GM21381 (cell line): ENCODE measurements at regions not wholly inside any gene's neighbourhood (a gene's known extent, or its start where the extent isn't known, plus 50 kb on each side); places are given as distances from the start of the nearest gene placed in this dataset.

ENCODE experiments used
- ATAC-seq: cut with Tn5 transposase; IDR thresholded peaks from one replicate; pipeline ENCODE4 v1.9.1; 2021; ENCODE audit warnings: mild to moderate bottlenecking, moderate library complexity; ENCODE audit not compliant: unreplicated experiment

DNA sequence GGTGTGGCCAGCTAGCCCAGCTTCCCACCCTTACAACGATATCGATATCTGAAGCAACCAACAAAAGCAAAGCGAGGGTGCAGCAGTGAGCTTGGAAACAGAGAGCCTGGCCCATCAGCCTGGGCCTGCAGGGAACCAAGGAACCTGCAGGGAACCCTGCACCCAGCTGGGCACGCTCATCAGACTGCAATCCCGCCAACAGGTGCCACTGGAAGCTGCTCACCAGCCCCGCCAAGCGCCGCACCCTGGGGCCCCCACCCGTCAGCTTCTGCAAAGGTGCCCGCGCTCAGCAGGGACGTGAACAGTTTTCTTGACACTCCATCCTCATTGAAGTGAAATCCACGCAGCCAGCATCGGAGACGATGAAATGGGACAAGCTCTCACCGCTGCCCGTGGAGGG, 250.7 kb downstream of the RBFOX3 start:
- ATAC-seq: no peak

DNA sequence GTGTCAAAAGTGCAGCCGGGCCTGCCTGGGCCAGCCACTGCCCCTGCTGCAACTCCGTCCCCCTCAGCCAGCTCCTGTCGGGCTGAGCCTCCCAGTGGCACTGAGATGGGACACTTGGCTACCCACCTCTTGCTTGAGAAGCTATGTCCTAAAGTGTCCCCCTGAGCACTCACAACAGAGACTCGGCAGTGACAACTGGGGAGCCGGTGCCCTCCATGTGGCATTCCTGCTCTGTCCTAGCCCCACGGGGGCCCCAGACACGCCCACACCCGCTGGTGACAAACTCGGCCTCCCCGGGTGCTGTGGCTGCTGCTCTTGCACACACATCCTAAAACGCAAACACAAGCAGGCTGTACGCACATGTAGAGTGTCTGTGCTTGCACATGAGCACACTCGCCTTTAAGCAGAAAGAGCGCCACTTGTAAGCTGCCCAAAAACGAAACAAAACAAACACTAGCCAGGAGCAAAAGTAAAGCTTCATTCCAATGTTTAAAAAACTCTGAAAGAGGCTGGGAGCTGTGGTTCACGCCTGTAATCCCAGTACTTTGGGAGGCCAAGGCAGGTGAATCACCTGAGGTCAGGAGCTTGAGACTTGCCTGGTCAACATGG, 253.9 kb downstream of the RBFOX3 start:
- ATAC-seq: no peak

DNA sequence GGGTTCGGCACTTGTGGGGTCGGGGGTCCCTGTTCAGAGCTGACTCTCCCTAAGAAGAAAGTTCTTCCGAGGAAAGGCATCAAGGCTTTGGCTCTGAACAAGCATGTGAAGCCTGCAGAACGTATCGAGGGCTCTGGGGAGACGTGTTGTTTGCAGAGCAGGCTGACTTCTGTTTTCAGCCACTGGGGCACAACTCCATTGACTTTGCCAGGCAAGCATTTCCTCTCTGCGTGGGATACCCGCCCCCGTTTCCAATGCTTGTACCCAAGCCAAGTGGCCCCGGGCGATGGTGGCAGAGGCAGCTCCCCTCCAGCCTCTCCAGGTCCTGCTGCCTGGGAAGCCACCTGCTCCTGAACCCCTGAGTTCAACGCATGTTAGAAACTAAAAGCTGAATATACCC, 255.7 kb downstream of the RBFOX3 start:
- no peak for ATAC-seq

DNA sequence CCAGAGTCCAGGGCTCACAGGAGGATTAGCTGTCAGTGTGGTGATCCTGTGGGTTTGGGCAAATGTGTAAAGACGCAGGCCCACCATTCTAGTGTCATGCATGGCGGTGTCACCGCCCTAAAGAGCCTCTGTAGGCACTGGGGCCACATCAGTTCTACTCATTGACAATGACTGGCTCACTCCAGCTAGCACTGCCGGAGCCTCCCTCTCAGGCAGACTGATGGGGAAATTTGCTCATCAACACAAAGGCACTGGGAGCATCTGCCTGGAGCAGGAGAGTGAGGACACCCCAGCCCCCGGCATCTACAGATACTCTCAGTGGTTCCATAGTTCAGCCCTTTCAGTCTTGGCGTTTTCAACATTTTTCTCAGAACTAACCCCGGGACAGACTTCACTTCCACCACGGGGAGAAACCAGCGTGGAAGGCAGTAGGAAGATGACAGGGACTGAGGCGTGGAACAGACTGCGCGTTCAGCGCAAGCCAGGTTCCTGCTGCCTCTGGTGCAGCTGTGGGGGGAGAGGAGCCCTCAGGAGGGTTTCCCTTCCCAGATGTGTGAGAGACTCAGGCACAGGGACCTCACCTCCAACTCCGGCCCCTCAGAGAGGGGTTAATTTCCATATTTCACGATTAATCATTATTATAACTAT, 256.6 kb downstream of the RBFOX3 start:
- no peak for ATAC-seq

DNA sequence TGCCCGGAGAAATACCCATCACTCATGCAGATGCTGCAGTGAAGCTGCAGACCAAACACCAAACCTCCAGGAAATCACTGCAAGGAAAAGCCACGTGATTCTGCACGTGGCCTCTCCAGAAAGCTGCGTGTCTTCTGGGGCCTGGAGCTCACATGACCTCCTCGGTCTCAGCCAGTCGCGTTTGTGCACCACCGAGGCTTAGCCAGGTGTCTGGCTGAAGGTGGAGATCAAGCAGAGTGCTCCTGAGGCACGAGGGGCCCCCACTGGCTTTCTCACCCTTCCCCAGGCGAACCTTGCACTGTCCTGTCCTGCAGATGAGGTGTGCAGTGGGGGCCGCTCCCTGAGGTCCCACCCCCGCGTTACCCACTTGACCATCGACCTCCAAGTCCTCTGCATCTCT, 257.3 kb downstream of the RBFOX3 start:
- no peak for ATAC-seq

DNA sequence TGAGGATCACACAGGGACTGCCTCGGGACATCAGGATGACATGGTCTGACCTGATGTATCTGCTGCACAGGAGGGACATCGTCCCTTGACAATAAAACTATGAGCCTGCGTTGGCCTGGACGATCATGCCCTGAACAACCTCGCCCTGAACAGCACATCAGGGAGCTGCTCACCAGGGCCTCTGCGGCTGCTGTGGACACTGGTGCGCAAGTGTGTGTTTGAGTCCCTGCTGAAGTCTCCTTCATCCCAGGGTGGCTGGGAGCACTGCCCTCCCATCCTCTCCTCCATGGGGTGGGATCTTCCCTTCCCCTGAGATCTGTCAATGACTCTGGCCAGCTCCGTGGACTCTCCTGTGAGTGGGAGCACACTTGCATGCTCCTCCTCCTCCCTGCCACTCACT, 257.8 kb downstream of the RBFOX3 start:
- ATAC-seq: no peak

DNA sequence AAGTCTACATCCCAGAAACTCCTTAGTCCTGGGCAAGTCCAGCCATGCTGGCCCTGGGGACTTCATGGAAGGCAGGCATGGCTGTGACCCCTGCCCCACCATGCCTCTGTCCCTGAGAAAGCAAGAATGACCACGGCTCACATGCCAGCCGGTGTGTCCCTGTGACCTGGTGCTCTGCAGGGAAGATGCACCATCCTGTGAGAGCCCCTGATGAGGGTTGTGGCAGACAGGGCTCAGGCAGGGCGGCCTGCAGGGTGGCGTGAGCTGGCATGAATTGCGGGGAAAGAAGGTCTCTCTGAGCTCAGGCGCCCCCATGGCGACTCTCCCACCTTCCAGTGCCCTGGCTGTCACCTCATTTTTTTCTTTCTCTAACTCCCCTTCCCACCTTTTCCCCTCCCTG, 260.3 kb downstream of the RBFOX3 start:
- no peak for ATAC-seq

DNA sequence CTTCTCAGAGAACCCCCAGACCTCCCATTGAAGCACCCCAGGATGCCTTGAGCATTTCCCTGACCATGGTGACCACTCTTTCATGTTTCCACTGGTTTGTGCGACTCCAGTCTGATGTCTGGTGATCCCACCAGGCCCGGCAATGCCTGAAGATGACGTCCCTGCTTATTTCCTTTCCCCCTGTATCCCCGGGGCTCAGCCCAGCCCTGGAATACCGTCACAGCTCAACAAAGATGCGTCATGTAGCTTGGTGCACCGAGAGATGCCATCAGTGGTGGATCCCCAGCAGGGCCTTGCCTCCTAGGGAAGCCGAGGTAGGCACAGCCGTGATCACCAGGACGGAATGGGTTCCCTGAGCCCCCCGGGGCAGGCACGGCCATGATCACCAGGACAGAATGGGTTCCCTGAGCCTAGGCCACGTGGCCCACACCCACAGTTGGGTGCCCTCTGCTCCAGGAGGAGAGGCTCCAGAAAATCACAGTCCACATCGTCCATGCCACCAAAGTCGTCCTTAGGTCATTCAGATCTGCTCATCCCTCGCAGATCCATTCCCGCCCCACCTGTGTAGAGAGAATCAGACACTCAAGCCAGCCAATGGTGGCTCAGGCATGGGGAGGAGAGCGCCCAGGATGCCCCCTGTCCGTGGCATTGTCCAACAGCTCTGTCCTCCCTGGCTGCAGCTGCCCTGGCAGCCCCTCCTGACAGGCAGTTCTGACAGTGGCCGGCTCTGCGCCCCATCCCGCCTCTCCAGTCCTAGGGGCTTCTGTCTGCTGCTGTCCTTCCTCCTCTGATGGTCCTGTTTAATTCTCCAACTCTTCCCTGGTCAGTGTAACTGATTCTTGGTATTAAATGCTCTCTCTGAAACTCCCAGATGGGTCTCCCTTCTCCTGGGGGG, 261.1 kb downstream of the RBFOX3 start:
- no peak for ATAC-seq

DNA sequence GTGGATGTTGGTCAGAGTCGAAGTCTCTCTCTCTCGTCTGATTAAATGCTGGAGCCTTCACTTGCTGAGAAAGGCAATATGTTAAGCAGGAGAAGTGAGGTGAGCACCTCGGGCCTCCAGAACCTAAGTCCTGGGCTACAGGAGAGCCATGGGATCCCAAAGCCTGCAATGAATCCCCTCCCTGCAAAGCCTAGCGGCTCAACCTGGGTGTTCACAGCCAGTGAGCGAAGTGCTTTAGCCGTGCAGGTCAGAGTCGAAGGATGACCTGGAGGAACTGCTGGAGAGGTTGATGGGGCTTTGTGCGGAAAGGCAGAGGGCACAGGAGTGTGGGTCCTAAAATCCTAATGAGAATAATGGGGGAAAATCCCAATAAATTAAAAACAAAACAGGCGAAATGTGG, 267.8 kb downstream of the ENGASE start:
- ATAC-seq: no peak

DNA sequence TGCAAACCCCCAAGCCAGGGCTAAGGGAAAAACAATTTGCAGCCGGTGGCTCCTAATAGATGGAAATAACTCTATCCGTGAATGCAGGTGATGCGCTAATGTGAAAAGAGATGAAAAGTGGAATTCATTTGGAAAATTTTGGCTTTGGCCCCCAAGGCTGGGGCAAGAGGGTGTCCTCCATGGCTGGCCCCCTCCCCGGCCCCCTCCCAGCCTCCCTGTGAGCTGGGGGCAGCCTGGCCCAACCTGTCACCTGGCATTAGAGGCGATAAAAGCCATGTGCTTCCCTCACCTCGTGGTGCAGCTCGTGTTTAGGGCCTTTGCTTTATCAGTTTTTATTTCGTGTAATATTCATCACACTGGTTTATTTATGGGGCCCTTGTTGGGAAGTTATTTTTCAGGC, 267.2 kb downstream of the ENGASE start:
- ATAC-seq: no peak

DNA sequence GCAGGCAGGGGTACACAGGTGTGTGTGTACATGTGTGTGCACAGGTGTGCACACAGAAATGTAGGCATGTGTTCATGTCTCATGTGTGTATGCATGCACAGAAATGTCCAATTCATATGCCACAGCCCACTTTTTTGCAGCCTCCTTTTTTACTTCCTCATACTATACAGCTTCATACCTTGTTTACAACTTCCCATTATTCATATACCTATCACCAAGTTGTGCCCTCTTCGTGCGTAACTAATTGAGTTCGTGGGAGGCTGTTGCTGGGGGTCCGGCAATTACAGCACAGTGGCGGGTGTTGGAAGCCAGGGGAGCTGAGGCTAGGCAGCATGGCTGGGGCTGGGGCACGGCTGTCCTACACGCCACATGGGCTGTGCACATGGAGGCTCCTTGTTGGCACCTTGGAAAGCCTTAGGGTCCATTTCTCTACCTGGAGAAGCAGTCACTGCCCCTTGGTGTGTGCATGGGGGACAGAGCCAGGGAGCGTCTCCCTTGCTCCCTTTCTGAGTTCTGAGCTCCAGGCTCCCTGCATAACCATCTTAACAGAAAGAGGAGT, 266.7 kb downstream of the ENGASE start:
- no peak for ATAC-seq

DNA sequence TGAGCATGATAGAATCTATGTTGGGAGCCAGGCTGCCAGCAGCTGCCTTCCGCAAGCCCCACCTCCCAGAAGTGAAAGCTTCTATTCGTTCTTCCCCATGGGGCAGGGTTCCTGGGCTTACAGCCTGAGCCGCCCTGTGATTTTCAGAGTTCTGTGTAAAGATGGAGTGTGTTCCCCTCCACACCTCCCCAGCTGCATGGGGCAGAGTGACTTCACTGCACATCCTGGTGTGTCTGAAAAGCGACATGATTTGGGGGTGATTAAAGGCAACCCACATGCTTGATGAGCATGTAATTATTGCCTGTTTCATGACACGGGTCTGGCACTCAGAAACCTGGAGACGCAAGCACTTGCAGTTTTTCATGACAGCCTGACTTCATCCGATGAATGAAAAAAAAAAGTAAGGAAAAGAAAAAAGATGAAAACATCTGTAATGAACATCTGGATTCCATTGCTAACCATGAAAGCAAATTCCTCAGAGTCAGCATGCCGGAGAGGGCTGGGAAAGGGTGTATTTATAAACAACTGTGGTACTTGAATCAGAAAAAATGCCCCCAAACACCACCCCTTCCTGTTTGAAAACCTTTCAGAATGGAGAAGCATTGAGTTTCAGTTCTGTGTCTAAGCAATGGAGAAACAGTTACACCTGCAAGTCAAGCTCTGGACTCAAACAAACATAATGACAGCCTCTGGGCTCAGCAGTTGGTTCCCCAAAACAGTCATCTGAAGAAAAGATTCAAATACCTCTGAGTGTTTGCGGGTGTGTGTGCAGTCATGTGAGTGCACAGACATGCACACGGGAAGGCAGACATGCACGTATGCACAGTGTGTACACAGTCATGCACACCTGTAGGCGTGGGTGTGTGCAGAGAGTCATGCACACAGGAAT, 266.0 kb downstream of the ENGASE start:
- ATAC-seq: peak; percentile 64

DNA sequence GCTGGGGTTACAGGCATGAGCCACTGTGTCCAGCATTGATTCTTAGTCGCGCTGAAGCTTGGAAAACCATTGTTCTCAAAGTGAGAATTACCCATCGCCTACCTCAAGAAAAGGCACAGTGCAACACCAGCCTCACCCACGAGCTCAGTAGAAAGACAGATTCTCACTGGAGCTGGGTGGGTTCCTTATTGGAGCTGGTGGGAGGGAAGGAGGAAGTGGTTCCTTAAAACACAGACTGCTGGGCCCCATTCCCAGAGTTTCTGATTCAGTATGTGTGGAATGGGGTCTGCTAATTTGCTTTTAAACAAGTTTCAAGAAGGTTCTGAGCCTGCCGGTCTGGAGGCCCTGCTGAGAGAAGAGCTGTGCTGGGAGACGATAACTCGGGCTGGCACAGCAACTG, 264.7 kb downstream of the ENGASE start:
- ATAC-seq: no peak

DNA sequence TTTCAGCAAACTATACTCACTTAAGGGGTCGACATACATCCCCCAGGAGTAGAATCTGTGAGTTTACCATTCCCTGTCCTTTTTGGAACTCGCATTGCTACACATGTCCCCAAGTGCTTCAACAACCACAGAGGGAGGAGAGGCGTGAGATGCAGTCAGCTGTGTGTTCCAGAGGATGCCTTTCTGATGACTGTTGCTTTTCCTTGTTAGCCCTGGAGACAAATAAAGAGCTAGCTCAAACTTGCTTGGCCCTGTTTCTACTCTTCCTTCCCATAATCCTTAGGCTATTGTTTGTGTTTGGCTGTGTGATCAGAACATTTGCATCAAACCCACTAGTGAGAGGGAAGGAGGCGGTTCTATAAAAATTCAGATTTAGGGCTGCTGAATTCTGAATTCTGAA, 264.0 kb downstream of the ENGASE start:
- ATAC-seq: no peak

DNA sequence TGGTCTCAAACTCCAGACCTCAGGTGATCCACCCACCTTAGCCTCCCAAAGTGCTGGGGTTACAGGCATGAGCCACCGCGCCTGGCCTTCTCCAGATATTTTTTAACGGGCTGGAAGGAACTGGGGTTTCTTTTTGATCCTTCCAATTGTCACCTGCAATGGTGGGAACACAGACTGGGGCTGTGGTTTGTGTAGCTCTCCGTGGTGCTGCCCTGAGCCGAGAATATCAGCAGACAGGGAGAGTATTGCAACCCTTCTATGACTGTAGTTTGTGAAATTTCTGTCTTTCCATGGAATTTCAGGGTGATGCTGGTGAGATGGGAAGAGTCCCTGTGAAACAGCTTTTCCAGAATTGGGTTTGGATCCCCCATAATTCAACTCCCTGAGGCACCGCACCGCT, 263.5 kb downstream of the ENGASE start:
- no peak for ATAC-seq

DNA sequence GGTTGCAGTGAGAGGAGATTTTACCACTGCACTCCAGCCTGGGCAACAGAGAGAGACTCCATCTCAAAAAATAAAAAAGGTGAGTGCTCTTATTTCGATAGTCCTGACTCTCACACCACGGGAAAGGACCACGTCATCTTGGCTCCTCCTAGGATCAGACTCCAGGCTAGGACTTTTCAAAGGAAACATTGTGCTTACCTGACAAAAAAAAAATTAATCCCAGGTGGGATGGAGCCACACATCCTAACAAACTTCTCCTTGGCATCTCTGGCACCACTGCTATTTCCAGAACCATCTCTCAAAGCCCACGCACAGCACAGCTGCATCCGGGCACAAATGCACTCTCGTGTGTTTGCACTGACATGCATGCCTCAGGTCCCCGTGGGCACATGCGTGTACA, 262.4 kb downstream of the ENGASE start:
- ATAC-seq: no peak

DNA sequence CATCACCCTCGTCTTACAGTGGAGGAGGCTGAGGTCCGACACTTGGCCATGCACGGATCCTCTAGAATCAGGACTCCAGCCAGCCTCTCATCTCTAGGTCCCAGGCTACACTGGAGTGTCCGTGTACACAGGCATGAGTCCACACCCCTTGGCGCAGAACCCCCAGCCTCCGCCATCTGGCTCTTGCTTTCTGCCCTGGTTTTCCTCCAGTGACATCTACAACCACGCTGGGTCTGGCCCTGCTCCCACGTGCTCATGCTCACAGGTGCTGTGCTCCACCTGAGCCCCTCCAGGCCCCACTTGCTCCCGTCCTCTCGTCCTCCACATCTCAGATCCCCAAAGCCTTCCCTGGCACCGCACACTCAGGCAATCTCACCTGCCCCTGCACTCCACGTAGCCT, 260.8 kb downstream of the ENGASE start:
- no peak for ATAC-seq

DNA sequence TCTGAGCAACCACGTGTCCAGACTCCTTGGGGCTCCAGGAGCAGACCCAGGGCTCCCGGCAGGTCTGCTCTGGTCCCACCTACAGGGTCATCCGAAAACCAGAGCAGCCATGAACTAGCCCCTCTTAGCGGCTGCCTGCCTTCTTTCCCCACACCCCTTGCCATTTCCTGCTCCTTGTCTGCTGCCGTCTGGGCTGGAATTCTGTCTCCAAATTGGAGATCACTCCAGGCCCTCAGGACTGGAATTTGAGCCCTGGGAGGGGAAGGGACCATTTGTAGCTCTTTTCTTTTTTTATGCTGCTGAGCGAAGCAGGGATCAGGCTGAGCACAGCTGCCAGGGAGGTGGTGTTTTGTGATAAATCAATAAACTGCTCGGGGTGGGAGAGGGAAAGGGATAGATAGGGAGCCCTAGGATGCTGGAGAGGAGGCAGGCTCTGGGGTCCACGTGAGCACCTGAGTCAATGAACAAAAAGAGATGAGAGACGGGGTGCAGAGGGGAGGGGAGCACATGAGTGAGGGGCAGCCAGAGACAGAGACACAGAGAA, 257.5 kb downstream of the ENGASE start:
- ATAC-seq: no peak

DNA sequence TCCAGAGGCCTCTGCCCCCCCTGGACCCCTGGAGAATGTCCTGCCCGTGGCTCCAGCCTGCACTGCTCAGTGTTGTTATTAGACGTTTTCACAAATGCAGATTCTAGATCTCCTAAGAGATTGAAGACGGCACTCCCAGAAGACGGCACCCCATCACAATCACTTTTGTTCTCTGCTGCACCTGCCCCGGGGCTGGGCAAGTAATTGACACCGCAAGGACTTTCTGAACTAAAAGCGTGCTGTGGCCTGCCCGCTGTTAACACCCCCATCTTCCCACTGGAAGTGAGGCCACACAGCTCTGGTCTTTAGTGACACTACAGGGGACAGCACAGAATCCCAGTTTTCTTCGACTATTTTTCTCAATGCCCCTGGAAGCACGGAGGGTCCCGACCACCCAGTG, 256.9 kb downstream of the ENGASE start:
- no peak for ATAC-seq

DNA sequence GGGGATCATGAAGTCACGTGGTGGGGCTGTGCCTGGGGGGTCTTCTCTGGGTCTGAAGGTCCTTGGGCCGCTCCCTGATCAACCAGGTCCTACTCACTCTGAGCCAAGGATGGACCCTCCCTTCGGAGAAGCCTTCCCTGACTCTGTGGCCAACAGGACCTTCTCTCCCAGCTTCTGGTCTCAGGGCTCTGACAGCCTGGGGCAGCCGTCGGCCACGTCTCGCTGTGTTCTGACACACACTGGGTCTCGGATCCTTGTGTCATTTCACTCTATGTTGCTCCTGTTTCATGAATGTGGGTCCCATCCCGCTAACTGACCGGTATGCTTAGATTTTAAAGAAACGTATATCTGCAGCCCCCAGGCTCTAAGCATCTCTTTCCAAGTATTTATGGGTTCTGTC, 256.1 kb downstream of the ENGASE start:
- ATAC-seq: no peak

DNA sequence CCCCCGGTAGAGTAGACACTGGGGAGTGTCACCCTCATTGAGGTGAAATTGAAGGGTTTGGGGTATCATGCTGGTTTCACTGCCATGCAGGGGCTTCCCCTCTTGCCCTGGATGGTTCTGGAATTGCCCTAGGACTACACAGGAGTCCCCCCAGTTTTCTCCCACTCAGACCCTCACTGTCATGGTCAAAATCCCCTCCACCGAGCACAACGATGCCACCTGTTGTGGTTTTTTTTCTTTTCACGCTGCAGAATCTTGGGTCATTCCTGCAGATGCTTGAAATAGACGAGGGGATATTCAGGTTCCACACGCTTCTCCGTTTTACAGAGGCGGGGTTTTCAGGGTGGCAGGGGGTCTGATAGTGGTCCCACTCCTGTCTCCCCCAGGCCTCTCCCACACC, 255.6 kb downstream of the ENGASE start:
- no peak for ATAC-seq
